T-cell (primary cell): ENCODE measurements at regions not wholly inside any gene's neighbourhood (a gene's known extent, or its start where the extent isn't known, plus 50 kb on each side); places are given as distances from the start of the nearest gene placed in this dataset.

Source experiments
- ATAC-seq, 4 experiments: fragments of 200-7000 bp in 3 of 4; fragments of 150-1000 bp in 1 of 4; cut with Tn5 transposase; replicated peaks in 1 of 4; 1 replicate in 3 of 4; 2 replicates in 1 of 4; pipeline ENCODE4 v1.10.0; 2021; ENCODE audit warnings: moderate library complexity in 3 of 4, mild to moderate bottlenecking in 2 of 4, moderate number of reproducible peaks in 1 of 4
- CTCF ChIA-PET, 2 donors: fragments of 300-600 bp; sonication (Branson Sonifier 250); formaldehyde crosslinking; loops; one replicate each; lab custom pipeline; 2022; ENCODE audit warnings: antibody characterized with exemption in 2 of 2; lab: Charles Lee
- POLR2A ChIA-PET, 2 donors: fragments of 300-600 bp; sonication (Branson Sonifier 250); formaldehyde crosslinking; loops; one replicate each; lab custom pipeline; 2022; ENCODE audit warnings: antibody characterized with exemption in 2 of 2; lab: Charles Lee
- DNase-seq, 35 experiments: peaks; one replicate each; pipeline versions ENCODE4 v3.0.0 to v3.0.0-alpha.2; 2013 to 2023
- H3K27ac ChIP-seq: one replicate; pipeline ENCODE4 v1.5.1; 2013; ENCODE audit warnings: low read length
- H3K27me3 ChIP-seq, 2 experiments: replicated peaks in 1 of 2; 1 replicate in 1 of 2; 2 replicates in 1 of 2; pipeline versions ENCODE4 v1.6.1 to v1.7.0; 2013; ENCODE audit warnings: low read length in 1 of 2, mixed read lengths in 1 of 2; ENCODE audit not compliant: control insufficient read depth in 2 of 2, insufficient read depth in 2 of 2; ENCODE audit errors: extremely low read depth in 1 of 2
- H3K36me3 ChIP-seq, 2 donors: 1 replicate in 1 of 2; 2 replicates in 1 of 2; pipeline versions ENCODE4 v1.6.1 to v1.7.0; 2013; ENCODE audit warnings: low read length in 1 of 2; ENCODE audit not compliant: control insufficient read depth in 2 of 2, insufficient read depth in 1 of 2; ENCODE audit errors: extremely low read depth in 1 of 2
- H3K4me1 ChIP-seq, 2 experiments: 1 replicate in 1 of 2; 2 replicates in 1 of 2; pipeline versions ENCODE4 v1.6.1 to v1.7.0; 2013; ENCODE audit warnings: low read length in 2 of 2, mixed read lengths in 1 of 2; ENCODE audit not compliant: insufficient read depth in 2 of 2, control insufficient read depth in 1 of 2; ENCODE audit errors: extremely low read depth in 1 of 2
- H3K4me3 ChIP-seq, 2 donors: 1 replicate in 1 of 2; 2 replicates in 1 of 2; pipeline versions ENCODE4 v1.5.1 to v1.7.0; 2013; ENCODE audit warnings: mild to moderate bottlenecking in 2 of 2, low read length in 1 of 2, moderate library complexity in 1 of 2; ENCODE audit not compliant: control insufficient read depth in 1 of 2; ENCODE audit errors: extremely low read depth in 1 of 2
- H3K9me3 ChIP-seq: 2 replicates; pipeline ENCODE4 v1.7.0; 2013
- H3K27ac Mint-ChIP-seq, 2 donors: one replicate each; pipeline ENCODE4 v1.8.0; 2020 to 2021; ENCODE audit warnings: mild to moderate bottlenecking in 2 of 2, mixed read lengths in 2 of 2
- H3K27me3 Mint-ChIP-seq, 2 donors: one replicate each; pipeline ENCODE4 v1.8.0; 2021 to 2022; ENCODE audit warnings: mixed read lengths in 2 of 2
- H3K36me3 Mint-ChIP-seq: one replicate; pipeline ENCODE4 v1.8.0; 2021; ENCODE audit warnings: mixed read lengths
- H3K4me1 Mint-ChIP-seq, 3 donors: one replicate each; pipeline ENCODE4 v1.8.0; 2020 to 2022; ENCODE audit warnings: mixed read lengths in 3 of 3, mild to moderate bottlenecking in 1 of 3
- H3K4me3 Mint-ChIP-seq, 3 donors: one replicate each; pipeline ENCODE4 v1.8.0; 2020 to 2022; ENCODE audit warnings: mild to moderate bottlenecking in 3 of 3, mixed read lengths in 3 of 3, moderate library complexity in 3 of 3
- H3K9me3 Mint-ChIP-seq, 3 donors: one replicate each; pipeline ENCODE4 v1.8.0; 2020 to 2022; ENCODE audit warnings: mixed read lengths in 3 of 3
- WGBS: methylation state at CpG from one replicate; pipeline ENCODE4 v1.1.5; 2013; ENCODE audit warnings: missing lambda C conversion rate; ENCODE audit not compliant: insufficient coverage; 5-methylcytosine and 5-hydroxymethylcytosine counted together

GRCh38 chr5:15241216-15241821, 258.7 kb upstream of the FBXL7 start:
- Histone ChIP-seq H3K9me3 (no peaks in the 10 kb centered on the region), H3K27ac (no peak overlapping the region), H3K4me3 (no peak overlapping the region), H3K27me3 (no peaks in the 10 kb centered on the region), H3K4me1 (no peaks in the 10 kb centered on the region), H3K36me3 (no peaks in the 10 kb centered on the region)
- ChIA-PET POLR2A (interaction anchor here in 1 of 2 donors (0.6 kb wide), 1 partner anchor 1061 kb away, joined by 3 read pairs; no protein-coding TSS in a partner anchor), CTCF (no interaction called here)
- no CpG with 5 or more reads among the region's 1 CpG for WGBS
- no peak overlapping the region for H3K4me3 Mint-ChIP-seq
- no peaks in the 10 kb centered on the region for H3K27me3 Mint-ChIP-seq
- DNase-seq = no peak
- H3K9me3 Mint-ChIP-seq = peaks cover 26 to 39% (median 33%) of the 10 kb centered on the region in 3 donors
- H3K27ac Mint-ChIP-seq = no peak overlapping the region
- no peaks in the 10 kb centered on the region for H3K36me3 Mint-ChIP-seq
- H3K4me1 Mint-ChIP-seq = no peaks in the 10 kb centered on the region
- no peak for ATAC-seq

- no peaks in the 10 kb centered on the region for H3K36me3 ChIP-seq
- Mint-ChIP-seq H3K36me3 (no peaks in the 10 kb centered on the region), H3K27me3 (no peaks in the 10 kb centered on the region), H3K4me1 (no peaks in the 10 kb centered on the region), H3K4me3 (no peak overlapping the region), H3K27ac (no peak overlapping the region), H3K9me3 (peaks cover 17 to 22% (median 21%) of the 10 kb centered on the region in 3 donors)
- H3K27ac ChIP-seq = no peak overlapping the region
- no peaks in the 10 kb centered on the region for H3K27me3 ChIP-seq
- H3K4me1 ChIP-seq = no peaks in the 10 kb centered on the region
- POLR2A ChIA-PET = no interaction called here
- CTCF ChIA-PET = no interaction called here
- DNase-seq (no peak), ATAC-seq (no peak)
- H3K9me3 ChIP-seq = no peaks in the 10 kb centered on the region
- no peak overlapping the region for H3K4me3 ChIP-seq
- WGBS = 88% methylated on average over 2 of the region's 2 CpGs
Measured at GRCh38 chr5:15238006-15238405, 262.0 kb upstream of the FBXL7 start.

GRCh38 chr5:15236911-15237508, 263.0 kb upstream of the FBXL7 start:
- no peak overlapping the region for H3K4me3 Mint-ChIP-seq
- 95% methylated on average over 4 of the region's 4 CpGs for WGBS
- POLR2A ChIA-PET = no interaction called here
- Histone ChIP-seq H3K27me3 (no peaks in the 10 kb centered on the region), H3K27ac (no peak overlapping the region), H3K36me3 (no peaks in the 10 kb centered on the region), H3K4me3 (no peak overlapping the region), H3K4me1 (no peaks in the 10 kb centered on the region), H3K9me3 (no peaks in the 10 kb centered on the region)
- no peaks in the 10 kb centered on the region for H3K27me3 Mint-ChIP-seq
- H3K27ac Mint-ChIP-seq = no peak overlapping the region
- ATAC-seq = no peak
- no peak for DNase-seq
- H3K9me3 Mint-ChIP-seq = peaks cover 20 to 21% (median 20%) of the 10 kb centered on the region in 3 donors
- CTCF ChIA-PET = no interaction called here
- no peaks in the 10 kb centered on the region for H3K4me1 Mint-ChIP-seq
- no peaks in the 10 kb centered on the region for H3K36me3 Mint-ChIP-seq

GRCh38 chr5:15234911-15235310, 265.1 kb upstream of the FBXL7 start:
- Histone ChIP-seq H3K9me3 (no peaks in the 10 kb centered on the region), H3K4me3 (no peak overlapping the region), H3K27ac (no peak overlapping the region), H3K36me3 (no peaks in the 10 kb centered on the region), H3K4me1 (no peaks in the 10 kb centered on the region), H3K27me3 (no peaks in the 10 kb centered on the region)
- no peak overlapping the region for H3K27ac Mint-ChIP-seq
- CTCF ChIA-PET = no interaction called here
- no peaks in the 10 kb centered on the region for H3K36me3 Mint-ChIP-seq
- no peaks in the 10 kb centered on the region for H3K27me3 Mint-ChIP-seq
- H3K4me1 Mint-ChIP-seq = no peaks in the 10 kb centered on the region
- ATAC-seq = no peak
- H3K4me3 Mint-ChIP-seq = no peak overlapping the region
- POLR2A ChIA-PET = no interaction called here
- H3K9me3 Mint-ChIP-seq = peaks cover 25 to 30% (median 25%) of the 10 kb centered on the region in 3 donors
- DNase-seq = no peak
- no CpG with 5 or more reads among the region's 1 CpG for WGBS

- Histone ChIP-seq H3K4me1 (no peaks in the 10 kb centered on the region), H3K9me3 (no peaks in the 10 kb centered on the region), H3K27me3 (no peaks in the 10 kb centered on the region), H3K27ac (no peak overlapping the region), H3K4me3 (no peak overlapping the region), H3K36me3 (no peaks in the 10 kb centered on the region)
- H3K4me1 Mint-ChIP-seq = no peaks in the 10 kb centered on the region
- DNase-seq (no peak), ATAC-seq (no peak)
- WGBS = no CpG with 5 or more reads among the region's 2 CpGs
- H3K27ac Mint-ChIP-seq = no peak overlapping the region
- POLR2A ChIA-PET = no interaction called here
- H3K36me3 Mint-ChIP-seq = no peaks in the 10 kb centered on the region
- H3K27me3 Mint-ChIP-seq = no peaks in the 10 kb centered on the region
- peaks cover 20 to 25% (median 20%) of the 10 kb centered on the region in 3 donors for H3K9me3 Mint-ChIP-seq
- CTCF ChIA-PET = no interaction called here
- no peak overlapping the region for H3K4me3 Mint-ChIP-seq
Measured at GRCh38 chr5:15234366-15234765, 265.6 kb upstream of the FBXL7 start.

GRCh38 chr5:15233566-15233965, 266.4 kb upstream of the FBXL7 start:
- POLR2A ChIA-PET = no interaction called here
- H3K27me3 Mint-ChIP-seq = no peaks in the 10 kb centered on the region
- no peaks in the 10 kb centered on the region for H3K9me3 ChIP-seq
- H3K36me3 ChIP-seq = no peaks in the 10 kb centered on the region
- H3K27ac Mint-ChIP-seq = no peak overlapping the region
- ATAC-seq (no peak), DNase-seq (no peak)
- no peak overlapping the region for H3K4me3 ChIP-seq
- no peaks in the 10 kb centered on the region for H3K4me1 Mint-ChIP-seq
- peaks cover 14 to 23% (median 17%) of the 10 kb centered on the region in 3 donors for H3K9me3 Mint-ChIP-seq
- H3K4me1 ChIP-seq = no peaks in the 10 kb centered on the region
- H3K27ac ChIP-seq = no peak overlapping the region
- CTCF ChIA-PET = no interaction called here
- WGBS = 94% methylated on average over 5 of the region's 8 CpGs
- no peak overlapping the region for H3K4me3 Mint-ChIP-seq
- no peaks in the 10 kb centered on the region for H3K27me3 ChIP-seq
- H3K36me3 Mint-ChIP-seq = no peaks in the 10 kb centered on the region
